ENCODE measurements at regions not wholly inside any gene's neighbourhood (a gene's known extent, or its start where the extent isn't known, plus 50 kb on each side); places are given as distances from the start of the nearest gene placed in this dataset.

GRCh38 chr3:87733671-87734367 is 325.0 kb downstream of the CGGBP1 start:
- no peak for TF ChIP-seq CTCF (optimal IDR thresholded peaks at IDR 0.05 in 1 of 3, IDR thresholded peaks at IDR 0.05 in 1 of 3, conservative IDR thresholded peaks at IDR 0.05 in 1 of 3; ENCODE audit: extremely low read depth in 1 of 3, insufficient read depth in 2 of 3, low read length in 3 of 3)
- no peak for TF ChIP-seq EZH2 (IDR thresholded peaks at IDR 0.05; ENCODE audit: low read length)

Data from keratinocyte (primary cell).